GM12865 (cell line): ENCODE measurements at regions not wholly inside any gene's neighbourhood (a gene's known extent, or its start where the extent isn't known, plus 50 kb on each side); places are given as distances from the start of the nearest gene placed in this dataset.

Source experiments
- DNase-seq: peaks from one replicate; pipeline ENCODE4 v3.0.0; 2010; ENCODE audit warnings: low read depth
- H3K4me3 ChIP-seq: 2 replicates; pipeline ENCODE4 v1.5.1; 2011; ENCODE audit warnings: mild to moderate bottlenecking, low read depth, low read length, control low read depth
- TF ChIP-seq, protein P1 (sequence below): IDR thresholded peaks from 2 replicates; pipeline ENCODE4 v1.5.1; 2011; ENCODE audit warnings: low read length, control low read depth, low read depth, inconsistent platforms; ENCODE audit not compliant: insufficient read depth; ENCODE audit errors: missing control alignments

DNA sequence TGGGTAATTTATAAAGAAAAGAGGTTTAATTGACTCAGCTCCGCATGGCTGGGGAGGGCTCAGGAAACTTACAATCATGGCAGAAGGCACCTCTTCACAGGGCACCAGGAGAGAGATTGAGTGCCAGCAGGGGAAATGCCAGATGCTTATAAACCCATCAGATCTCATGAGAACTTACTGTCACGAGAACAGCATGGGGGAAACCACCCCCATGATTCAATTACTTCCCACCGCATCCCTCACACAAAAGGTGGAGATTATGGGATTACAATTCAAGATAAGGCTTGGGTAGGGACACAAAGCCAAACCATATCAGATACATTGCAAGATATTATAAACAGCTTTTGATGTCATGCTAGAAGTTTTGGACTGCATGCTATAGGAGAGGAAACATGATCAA, 204.3 kb downstream of the VEGFC start:
- TF ChIP-seq, protein P1, sequence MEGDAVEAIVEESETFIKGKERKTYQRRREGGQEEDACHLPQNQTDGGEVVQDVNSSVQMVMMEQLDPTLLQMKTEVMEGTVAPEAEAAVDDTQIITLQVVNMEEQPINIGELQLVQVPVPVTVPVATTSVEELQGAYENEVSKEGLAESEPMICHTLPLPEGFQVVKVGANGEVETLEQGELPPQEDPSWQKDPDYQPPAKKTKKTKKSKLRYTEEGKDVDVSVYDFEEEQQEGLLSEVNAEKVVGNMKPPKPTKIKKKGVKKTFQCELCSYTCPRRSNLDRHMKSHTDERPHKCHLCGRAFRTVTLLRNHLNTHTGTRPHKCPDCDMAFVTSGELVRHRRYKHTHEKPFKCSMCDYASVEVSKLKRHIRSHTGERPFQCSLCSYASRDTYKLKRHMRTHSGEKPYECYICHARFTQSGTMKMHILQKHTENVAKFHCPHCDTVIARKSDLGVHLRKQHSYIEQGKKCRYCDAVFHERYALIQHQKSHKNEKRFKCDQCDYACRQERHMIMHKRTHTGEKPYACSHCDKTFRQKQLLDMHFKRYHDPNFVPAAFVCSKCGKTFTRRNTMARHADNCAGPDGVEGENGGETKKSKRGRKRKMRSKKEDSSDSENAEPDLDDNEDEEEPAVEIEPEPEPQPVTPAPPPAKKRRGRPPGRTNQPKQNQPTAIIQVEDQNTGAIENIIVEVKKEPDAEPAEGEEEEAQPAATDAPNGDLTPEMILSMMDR: no peak
- no peak for DNase-seq
- H3K4me3 ChIP-seq: no peak overlapping the region

DNA sequence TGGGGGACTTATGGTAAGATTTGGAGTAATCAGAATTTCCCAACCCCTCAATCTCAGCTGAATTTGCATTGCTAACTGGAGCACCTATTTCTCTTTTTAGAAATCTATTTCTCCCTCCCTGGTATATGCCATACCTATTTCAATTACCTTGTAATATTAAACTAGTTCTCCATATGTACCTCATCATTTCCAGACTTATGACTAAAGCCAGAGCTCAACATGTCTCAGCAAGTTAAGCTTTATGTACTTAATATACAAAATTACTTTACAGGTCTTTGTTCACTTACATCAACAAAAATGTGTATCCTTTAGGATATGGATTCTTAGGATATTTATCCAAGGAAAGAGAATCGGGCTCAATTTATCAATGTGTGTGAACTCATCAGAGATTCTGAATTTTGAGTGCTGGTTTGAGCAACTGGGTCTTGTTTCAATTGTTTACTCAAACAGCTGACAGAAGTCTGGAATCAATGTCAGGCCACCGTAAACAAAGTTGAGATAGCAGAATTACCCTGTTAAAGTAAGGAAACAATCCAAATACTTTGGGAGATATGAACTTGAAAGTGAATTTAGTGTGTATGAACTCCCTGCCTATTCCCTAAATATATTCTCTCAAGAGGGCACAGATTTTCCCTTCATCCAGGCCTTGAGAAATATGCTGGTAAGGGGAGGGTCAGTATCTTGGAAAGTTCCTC, 199.6 kb downstream of the VEGFC start:
- TF ChIP-seq, protein P1: no peak
- no peak overlapping the region for H3K4me3 ChIP-seq
- no peak for DNase-seq

DNA sequence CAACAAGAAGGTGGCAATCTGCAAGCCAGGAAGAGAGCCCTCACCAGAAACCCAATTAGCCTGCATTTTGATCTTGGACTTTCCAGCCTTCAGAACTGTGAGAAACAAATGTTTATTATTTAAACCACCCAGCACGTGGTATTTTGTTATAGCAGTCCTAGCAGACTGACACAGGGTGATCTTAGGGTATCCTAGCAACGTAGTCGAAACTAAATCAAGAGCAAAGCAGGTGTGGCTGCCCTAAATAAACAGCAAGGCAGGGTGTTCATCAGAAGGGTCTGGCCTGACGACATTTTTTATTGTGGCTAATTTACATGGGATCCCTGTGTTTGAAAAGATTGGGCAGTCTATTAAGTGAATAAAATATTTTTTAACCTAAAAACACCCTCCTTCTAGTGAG, 198.8 kb downstream of the VEGFC start:
- TF ChIP-seq, protein P1: no peak
- DNase-seq: no peak
- H3K4me3 ChIP-seq: no peak overlapping the region

DNA sequence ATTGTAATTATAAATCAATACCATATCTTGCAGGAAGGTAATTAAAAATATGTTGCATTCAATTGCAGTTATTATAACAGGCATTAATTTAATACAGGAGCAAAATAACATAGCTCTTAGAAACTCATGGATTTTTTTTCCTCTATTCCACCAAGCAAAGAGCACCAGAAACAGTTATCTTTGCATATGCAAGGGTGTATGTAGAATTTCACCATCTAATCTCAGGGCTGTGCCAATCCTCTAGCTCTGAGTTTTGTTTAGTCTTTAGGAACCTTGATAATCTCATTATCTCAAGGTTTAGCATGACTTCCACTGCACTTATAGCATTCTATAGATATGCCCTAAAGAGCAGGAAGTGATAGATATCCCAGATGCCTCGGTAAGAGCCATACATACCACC, 197.5 kb downstream of the VEGFC start:
- TF ChIP-seq, protein P1: no peak
- H3K4me3 ChIP-seq: no peak overlapping the region
- no peak for DNase-seq

DNA sequence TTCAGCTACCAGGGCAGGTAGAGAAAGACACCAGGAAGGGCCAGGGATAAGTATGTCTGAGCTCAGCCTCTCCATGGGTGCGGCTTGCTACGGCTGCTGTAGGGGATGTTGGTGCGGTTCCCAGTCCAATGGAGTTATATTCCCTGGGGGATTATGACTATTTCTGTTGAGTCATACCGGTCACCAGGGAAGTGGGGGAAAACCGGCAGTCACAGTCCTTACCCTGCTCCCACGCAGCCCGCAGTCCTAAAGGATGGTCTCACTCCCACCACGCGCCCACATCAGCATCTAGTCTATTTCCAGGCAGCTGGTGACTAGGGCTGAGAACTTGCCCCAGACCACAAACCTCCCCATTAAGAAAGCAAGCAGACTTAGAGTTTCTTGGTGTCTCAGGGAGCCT, 191.6 kb downstream of the VEGFC start:
- no peak for DNase-seq
- TF ChIP-seq, protein P1: no peak
- no peak overlapping the region for H3K4me3 ChIP-seq

DNA sequence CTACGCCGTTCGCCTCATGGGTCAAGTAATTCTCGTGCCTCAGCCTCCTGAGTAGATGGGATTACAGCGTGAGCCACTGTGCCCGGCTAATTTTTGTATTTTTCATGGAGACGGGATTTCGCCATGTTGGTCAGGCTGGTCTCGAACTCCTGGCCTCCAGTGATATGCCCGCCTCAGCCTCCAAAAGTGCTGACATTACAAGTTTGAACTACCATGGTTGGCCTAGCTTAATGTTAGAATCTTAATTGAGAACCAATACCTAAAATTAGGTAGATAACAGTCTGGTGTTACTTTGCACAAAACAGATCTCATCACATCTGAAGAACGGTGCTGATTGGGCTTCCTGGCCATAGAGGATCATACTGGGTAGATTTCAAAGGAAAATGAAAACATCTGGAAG, 184.9 kb downstream of the VEGFC start:
- DNase-seq: no peak
- H3K4me3 ChIP-seq: no peak overlapping the region
- TF ChIP-seq, protein P1: no peak

DNA sequence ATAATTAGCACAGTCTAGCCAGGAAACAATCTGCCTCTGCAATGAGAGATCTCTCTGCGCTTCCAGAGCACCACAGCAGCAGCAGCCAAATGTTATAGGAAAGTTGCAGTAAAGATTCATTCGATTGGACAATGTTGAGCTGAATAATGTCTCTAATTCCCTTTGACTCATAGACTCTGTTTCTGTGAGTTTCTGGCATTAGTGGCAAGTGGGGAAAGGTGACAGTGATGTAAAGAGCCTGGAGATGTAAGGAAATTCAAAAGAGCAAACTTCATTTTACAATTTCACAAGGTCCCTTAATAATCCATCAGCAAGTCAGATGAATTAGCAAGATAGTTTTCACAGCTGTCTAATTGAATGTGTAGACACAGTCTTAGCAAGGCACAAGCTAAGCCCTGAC, 184.4 kb downstream of the VEGFC start:
- no peak for DNase-seq
- H3K4me3 ChIP-seq: no peak overlapping the region
- TF ChIP-seq, protein P1: no peak
